HG03095 (cell line): ENCODE measurements at regions not wholly inside any gene's neighbourhood (a gene's known extent, or its start where the extent isn't known, plus 50 kb on each side); places are given as distances from the start of the nearest gene placed in this dataset.

Experiments
- ATAC-seq: cut with Tn5 transposase; IDR thresholded peaks from one replicate; pipeline ENCODE4 v1.9.1; 2021; ENCODE audit warnings: moderate library complexity; ENCODE audit not compliant: unreplicated experiment

DNA sequence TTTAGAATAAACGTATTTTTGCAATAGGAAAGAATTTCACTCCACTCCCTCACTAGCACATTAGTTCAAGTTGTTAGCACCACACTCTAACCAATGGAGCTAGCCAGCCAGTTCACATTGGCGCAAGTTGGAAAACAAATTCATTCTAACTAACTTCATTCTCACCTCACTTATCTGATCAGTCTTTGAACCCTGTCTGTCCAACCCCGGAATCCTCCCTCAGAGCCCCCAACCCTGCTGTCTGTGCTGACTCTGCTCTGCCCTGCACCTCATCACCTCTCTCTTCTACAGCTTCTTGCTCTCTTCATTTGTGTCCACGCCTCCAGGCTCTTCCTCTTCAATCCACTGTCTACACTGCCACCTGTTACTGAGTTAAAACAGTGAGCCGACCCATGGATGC lies 356.5 kb downstream of the IRS1 start:
- ATAC-seq = no peak

DNA sequence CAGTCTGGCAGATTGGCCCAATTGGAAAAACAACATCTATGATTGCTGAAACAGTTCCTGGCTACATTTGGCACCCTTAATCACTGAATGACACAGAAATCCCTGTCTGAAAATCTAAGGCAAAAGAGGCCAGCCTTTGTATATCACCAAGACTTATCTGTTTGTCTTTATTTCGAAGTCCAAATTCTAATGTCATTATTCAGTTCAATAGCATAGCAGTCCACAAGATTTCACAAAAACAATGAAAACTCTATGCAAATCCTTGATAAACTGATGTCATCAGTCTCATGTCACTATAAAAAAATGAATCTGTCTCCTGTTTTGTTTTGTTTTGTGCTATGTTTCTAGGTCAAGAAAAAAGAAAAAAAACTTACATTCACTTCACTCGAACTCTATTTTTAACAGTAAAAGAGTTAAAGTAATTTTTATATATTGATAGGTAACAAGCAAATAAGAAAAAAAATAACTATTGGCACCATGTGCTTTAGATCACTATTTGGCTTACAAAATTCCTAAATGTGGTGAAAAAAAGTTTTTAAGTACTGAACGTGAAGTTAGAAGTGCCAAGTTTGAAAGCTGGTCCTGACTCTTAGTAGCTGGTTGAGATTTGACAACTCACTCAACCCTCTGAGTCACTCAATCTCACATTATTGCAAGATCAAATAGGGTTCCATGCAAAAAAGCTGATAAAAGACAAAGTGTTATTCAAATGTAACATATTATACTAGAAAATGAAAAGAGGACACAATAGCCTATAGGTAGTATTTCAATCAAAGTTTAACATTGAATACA lies 359.3 kb downstream of the IRS1 start:
- no peak for ATAC-seq

DNA sequence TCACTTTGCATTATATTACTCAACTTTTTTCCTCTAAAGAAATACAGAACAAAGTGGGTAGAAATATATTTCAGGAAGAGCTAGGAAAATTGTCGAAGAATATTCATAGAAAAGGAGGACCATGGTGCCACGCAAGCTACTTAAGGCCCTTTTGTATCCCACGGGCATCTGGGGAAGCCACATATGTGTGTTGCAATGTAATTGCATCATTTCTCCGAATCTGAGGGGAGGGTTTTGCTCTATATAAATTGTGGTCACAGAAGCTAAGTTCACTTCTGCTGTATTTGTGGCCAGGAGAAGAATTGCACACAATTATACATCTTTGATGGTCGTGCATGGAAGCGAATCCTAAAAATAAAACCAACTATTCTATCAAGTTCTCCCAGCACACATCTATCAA lies 360.3 kb downstream of the IRS1 start:
- ATAC-seq = no peak

DNA sequence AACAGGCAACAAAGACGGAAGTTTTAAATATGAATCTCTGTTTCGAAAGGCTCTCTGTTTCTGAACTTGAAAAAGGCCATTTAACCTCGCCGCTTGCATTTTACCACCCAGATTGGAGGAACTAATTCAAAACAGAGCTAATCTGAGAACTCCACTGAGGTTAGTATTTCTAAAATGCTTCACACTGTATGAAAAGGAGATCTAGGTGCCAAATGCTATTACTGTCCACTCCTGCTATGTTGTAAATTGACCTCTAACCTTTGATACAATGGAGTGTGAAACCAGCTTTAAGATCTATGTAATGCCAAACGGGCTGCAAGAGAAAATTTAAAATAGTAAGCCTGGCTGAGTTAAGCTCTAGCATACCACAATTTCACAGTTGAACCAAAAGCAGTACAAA lies 364.5 kb downstream of the IRS1 start:
- no peak for ATAC-seq

DNA sequence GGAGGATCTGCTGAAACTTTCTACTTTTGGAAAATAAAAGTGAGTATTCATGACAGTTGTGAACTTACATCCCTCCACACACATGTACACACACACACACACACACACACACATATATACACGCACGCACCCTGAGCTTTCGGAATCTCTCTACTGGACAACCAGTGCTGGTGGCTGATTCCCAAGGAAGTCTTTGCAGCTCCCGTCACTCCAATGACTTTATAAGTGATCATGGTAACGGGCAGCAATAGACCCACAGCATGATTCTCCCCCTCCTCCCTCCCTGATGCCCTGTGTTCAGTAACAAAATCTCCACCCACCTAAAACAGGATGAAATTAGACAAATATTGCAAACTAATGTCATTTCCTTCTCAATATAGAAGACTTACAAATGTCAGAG lies 364.9 kb downstream of the IRS1 start:
- no peak for ATAC-seq

DNA sequence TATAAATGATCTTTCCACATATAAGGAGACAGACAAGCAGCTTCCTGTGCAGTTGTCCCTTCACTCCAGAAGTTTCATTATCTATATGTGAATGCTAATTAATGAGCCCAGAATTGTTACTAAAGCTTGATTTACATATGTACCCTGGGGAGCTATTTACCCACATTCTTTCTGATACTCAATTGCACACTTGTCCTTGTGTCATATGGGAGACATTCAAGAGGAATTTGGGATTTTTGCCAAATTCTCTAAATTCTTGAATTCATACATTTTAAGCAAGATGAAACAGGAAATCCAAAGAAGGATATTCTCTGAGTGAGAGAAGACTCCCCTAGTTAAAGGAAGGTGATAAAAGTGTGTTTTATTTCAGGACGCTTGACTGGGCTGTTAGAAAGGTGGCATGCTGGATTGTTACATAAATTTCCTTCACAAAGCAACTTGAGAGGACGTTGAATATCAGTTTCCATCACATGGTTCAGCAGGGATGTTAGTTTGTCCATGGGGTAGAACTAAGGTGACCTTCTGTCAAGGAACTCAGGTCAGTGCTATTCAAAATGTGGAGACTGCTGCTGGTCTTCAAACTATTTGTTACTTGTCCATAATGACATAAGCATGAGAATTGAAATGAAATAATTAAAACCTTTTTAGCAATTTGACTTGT lies 368.2 kb downstream of the IRS1 start:
- no peak for ATAC-seq

DNA sequence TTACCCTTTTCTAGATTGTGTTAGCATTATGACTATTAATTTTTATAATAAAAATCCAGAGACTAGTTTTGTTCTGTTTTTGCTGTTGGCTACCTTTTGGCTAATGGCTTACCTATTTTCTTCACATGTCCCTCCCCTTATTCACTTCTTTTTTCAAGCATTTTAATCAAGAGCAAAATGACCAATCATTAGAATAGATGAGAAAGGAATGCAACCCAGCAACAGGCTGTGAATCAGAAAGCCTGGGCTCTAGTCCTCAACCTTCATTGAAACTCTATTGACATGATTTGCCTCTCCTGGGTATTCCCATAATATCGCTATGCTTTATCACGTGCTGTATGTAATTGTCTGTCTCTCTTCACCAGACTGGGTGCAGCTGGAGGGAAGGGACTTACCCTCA lies 370.1 kb downstream of the IRS1 start:
- ATAC-seq = no peak

DNA sequence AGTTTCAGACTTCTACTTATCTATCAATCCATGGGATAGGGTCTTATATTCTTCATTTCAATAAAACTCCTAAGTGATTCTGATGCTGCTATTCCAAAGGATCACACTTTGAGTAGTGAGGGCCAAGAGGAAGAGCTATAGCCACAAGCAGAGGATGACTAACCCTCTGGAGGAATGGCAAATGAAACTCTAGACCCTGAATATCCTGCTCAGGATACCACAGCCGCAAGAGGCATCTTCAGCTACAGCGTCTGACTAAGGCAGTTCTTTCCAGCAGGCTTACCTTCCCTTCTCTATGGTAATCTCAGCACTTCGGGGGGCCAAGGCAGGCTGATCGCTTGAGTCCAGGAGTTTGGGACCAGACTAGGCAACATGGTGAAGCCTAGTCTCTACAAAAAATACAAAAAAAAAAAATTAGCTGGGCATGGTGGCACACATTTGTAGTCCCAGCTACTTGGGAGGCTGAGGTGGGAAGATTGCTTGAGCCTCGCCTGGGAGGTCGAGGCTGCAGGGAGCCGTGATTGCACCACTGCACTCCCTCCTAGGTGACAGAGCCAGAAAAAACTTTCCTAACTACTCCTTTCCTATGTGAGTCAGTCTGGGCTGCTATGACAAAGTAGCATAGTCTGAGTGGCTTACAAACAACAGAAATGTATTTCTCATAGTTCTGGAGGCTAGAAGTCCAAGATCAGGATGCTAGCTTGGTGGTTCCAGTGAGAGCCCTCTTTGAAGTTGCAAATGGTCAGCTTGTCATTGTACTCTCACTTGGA lies 371.9 kb downstream of the IRS1 start:
- no peak for ATAC-seq

DNA sequence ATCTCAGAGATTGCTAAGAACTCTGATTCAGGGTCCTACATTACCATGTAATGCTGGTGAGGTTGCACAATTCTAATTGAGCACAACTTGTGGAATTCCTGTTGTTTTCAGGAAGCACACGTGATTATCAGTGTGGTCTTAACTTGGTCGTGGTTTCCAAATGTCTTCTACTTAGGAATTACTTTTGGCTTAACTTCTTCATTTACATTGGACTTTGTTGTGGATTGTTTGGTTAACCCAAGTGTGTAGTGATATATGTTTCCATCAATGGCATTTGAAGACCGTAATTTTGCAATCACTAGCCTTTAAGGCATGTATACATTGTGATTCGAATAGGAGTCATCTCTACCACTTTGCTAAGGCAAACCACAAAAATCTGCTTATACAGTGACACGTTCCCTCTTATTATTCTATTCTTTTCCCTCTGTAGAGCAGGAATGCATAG lies 373.3 kb downstream of the IRS1 start:
- no peak for ATAC-seq

DNA sequence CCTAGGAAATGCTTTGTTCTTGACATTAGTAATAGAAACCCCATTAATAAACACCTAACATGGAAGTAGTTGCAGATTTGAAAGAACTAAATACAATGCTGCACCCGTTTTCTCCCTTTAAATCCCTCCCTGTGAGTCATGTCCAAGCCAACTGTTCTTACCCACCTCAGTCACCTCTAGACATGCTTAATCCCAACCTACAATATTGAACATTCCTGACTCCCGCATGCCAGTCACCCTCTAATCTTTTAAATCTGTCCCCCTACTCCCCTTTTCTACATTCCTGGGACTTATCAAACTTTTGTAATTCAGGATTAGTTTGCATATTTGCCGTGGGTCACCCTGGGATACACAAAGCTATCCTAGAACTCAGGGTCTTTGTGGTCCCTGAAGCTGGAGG lies 374.6 kb downstream of the IRS1 start:
- ATAC-seq = no peak

DNA sequence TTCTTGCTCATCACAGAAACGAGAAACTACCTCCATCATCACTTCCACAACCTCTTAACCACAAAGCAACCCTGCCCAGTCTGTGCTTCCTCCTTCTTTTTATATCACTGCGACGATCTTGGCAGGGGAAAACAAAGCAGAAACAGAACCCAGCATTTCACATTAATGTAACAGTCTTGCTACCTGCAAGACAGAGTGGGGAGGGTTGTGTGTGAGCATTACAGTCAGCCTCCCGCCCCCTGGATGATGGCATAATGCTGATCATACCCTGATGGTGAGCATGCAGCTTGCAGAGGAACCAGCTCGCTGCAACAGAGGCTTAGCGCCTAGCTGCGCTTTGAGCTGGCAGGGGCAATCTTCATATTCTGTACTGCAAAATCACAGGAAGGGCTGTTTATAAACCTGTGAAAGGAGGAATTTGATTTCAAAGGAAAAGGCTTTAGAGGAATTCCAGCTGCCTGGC lies 376.1 kb downstream of the IRS1 start:
- ATAC-seq = no peak

DNA sequence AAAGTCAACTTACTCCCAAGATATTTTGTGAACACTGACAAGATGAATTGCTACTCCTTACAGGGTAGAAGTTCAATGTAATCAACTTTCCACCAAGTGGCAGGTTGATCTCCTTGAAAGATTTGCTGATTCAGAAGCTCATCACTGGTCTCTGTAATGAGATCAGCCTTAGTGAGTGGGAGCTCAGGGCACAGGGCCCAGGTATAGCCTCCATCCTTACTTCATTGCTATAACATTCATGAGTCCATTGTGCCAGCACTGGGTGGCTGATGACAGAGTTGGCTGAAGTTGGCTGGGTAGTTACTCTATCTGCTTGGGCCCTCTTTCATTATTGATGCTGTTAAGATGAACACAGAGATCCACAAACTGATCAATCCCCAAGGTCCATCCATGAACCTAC lies 379.0 kb downstream of the IRS1 start:
- no peak for ATAC-seq

DNA sequence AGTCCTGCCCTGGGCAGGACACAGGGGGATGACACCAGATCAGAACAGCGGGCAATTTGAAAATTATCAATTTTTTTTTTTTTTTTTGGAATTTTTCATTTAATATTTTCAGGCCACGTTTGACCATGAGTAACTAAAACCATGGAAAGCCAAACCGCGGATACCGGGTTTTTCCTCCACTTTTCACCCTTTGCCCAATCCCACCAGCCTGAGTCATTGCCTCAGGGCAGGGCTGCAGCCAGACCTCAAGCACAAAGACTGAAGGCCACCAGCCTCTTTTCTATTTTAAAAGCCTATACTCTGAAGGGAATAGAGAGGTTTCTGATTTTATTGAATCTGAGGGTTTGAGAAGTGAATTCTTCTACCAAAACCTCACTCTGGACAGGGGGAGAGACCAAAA lies 381.1 kb downstream of the IRS1 start:
- ATAC-seq = no peak

DNA sequence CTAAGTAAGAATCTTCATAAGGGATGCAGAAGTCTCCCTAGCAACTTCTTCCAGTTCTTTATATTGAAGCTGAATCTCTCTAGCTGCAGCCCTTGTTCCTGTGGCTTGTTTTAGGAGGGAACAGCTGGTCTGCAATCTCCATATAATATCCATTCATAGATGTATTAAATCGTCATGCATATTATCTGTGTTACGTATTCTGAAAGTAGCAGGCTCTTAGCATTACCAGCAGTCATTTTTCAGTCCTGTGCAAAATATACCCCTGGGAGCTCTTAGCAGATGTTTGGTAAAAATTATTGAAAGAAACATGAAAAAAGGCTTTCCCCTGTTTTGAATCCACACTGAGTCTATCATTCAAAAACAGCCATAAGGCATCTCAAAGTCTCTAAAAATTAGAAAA lies 385.3 kb downstream of the IRS1 start:
- no peak for ATAC-seq

DNA sequence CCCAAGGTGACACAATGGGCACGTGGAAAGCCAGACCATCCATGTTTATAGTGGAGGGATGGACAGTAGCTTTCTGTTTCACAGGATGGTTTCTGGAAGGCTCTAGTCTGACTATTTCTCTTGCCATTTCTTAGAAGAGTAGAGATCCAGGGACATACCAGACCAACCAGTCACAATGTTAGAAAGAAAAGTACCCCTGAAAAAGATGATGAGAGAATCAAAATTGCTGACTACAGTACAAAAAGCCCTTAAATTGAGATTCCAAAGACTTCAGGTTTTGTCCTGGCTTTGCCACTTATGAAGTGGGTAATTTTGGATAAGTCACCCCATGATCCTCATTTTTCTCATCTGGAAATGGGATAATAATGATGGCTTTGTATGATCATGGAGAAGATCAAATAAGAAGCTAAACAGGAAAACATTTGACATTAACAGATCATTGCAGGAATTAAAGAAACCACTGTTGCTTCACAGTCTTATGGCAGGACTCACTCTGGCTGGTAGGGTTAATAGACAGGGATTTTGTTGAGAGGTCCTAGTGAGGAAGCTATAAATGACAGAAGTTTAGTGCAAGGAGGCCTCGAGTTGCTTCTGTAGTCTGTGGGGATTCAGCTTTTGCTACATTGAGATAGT lies 386.0 kb downstream of the IRS1 start:
- no peak for ATAC-seq

DNA sequence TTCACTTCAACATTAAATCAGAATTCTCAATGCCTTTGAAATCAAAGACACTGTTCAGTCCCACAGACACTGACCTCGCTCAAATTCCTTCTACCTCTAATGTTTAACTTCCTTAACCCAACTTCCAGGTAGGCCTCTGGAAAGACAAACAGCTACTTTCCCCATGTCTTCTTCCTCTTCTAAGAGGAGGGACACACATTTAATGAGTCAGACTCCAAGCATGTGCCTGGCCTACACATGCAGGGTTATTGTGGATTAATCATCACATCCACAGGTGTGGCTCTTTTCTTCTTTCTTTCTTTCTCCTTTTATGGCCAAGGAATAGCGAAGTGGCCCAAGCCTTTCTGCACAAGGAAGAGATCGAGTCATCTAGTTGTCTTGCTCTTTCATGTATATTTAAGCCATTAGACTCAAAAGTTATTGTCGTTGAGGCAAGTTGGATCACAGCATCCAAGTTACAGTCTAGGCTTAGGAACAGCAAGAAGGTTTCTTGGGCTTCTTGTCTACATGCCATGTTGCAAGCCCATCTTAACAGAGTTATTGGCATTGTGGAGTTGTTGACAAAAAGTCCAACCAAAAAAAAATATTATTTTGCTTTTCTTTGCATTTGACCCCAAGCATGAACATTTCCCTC lies 387.8 kb downstream of the IRS1 start:
- no peak for ATAC-seq

DNA sequence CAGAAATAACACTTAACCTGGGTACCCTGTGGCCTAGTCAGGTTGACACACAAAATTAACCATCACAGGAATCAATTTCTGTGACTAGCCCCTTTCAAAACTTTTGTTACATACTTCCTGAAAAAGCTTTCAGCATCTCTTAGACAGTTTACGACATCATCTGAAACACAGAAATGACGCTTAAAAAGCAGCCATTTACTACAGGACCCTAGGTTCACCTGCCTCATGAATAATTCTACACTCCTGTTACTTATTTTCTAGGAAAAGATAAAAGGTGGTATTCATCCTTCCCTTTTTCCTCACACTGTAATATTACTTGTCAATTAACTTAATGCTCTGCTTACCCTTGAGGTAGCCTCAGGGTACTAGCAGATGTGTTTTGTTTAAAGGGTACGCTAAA lies 388.4 kb downstream of the IRS1 start:
- no peak for ATAC-seq

DNA sequence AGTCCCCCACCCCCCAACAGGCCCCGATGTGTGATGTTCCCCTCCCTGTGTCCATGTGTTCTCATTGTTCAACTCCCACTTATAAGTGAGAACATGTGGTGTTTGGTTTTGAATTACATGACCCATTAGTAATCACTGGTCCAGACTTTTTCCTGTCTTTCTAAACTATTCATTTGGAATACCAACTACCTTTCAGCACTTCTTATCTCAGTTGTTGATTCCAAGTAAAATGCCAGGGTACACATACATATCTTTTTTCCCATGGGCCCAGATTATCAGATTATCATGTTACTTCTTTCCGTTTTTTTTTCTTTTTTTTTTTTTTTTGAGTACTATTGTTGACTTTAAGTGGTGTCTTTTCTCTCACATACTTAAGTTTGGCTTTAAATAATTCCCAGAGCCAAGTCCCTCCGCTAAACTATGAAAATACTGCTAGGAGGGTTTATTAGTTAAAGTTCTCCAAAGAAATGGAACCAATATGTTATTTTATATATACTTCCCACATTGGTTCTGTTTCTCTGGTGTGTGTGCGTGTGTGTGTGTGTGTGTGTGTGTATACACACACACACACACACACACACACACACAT lies 389.3 kb downstream of the IRS1 start:
- ATAC-seq = no peak

DNA sequence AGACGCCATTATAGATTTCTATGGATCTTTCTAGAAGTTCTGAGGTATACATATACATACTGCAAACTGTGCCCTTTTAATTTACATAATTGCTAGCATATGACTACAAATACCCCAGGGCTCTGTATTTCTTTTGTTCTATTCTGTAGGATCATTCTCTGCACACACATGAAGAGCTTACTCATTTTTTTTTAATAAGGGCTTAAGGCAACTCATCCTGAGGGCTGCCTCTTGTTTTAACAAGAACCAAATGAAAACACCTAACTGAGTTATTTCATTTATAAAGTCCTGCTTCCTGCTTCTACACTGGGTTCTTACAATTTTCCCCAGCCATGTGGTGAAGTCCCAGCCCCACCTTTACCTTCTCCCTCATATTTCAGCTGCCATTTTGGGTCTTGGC lies 390.5 kb downstream of the IRS1 start:
- no peak for ATAC-seq

DNA sequence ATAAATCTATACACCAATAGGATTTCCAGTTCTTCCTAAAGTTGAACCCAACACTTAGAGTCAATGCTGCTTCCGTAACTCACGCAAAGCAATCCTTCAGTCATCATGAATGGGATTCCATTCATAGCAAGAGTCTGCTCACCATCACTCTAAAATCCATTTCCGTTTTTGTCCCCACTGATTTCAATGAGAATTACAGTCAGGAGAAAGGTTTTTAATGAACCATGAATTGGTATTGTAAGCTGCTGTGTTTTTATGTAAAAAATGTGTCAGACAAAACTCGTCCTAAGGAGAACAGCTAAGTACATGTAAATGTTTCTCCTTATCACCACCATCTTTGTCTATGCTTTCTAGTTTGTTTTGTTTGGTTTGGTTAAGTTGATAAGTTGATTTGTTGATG lies 391.5 kb downstream of the IRS1 start:
- ATAC-seq = no peak

DNA sequence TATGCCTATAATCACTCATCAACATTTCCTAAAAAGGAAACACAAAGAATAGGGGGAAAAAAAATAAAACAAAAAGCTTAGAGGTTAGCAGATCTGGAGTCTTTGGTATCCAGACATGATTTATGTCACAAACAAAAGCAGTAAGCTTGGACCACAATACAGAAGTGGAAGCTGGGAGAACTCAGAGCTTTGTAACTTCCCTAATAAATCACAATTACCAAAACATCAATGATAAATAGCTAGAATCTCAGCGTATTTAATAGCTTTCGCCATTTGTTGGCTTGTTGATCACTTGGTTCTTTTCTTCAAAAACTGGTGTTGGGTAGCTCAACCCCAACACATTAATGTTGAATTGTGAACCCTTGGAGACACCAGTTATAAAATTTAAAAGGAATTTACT lies 392.5 kb downstream of the IRS1 start:
- no peak for ATAC-seq
